ENCODE measurements at regions not wholly inside any gene's neighbourhood (a gene's known extent, or its start where the extent isn't known, plus 50 kb on each side); places are given as distances from the start of the nearest gene placed in this dataset.

- TF ChIP-seq CTCF (IDR thresholded peaks at IDR 0.05), result no peak
- TF ChIP-seq USF2 (IDR thresholded peaks at IDR 0.05), result no peak
- no peak for TF ChIP-seq MAFK (IDR thresholded peaks at IDR 0.05; ENCODE audit: partially characterized antibody)
- no peak for TF ChIP-seq SMC3 (IDR thresholded peaks at IDR 0.05)
- TF ChIP-seq BCL3 (IDR thresholded peaks at IDR 0.05), result no peak
Measured at GRCh38 chr7:41156268-41156667, 546.6 kb downstream of the INHBA start.

Measured in A549 (cell line).